ENCODE measurements at regions not wholly inside any gene's neighbourhood (a gene's known extent, or its start where the extent isn't known, plus 50 kb on each side); places are given as distances from the start of the nearest gene placed in this dataset.

DNA sequence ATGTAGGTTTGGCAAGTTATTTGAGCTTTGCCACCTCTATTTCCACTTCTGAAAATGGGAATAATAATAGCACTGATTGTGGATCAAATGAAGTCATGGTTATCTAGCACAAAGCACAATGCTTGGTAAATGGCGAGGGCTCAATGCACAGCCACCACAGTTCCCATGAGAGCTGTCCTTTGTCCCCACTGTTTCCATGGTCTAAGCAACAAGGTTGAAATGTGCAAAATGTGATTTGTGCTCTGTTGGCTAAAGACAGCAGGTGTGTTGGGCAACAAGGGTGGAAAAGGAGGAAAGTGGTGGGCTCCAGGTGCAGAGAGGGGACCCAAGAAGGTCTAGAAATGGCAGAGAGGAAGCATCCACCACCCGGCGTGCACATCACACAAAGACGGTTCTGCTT lies 200.5 kb downstream of the TRIM29 start:
- intact Hi-C loops (cut with micrococcal nuclease), result no loop called here
- Mint-ChIP-seq H3K4me3 (no peak overlapping the region), H3K4me1 (ENCODE audit: low read depth) (peaks cover 5% of the 10 kb centered on the region), H3K36me3 (ENCODE audit: low read depth) (no peaks in the 10 kb centered on the region), H3K9me3 (no peaks in the 10 kb centered on the region), H3K27ac (no peak overlapping the region), H3K27me3 (peaks cover 13% of the 10 kb centered on the region)

DNA sequence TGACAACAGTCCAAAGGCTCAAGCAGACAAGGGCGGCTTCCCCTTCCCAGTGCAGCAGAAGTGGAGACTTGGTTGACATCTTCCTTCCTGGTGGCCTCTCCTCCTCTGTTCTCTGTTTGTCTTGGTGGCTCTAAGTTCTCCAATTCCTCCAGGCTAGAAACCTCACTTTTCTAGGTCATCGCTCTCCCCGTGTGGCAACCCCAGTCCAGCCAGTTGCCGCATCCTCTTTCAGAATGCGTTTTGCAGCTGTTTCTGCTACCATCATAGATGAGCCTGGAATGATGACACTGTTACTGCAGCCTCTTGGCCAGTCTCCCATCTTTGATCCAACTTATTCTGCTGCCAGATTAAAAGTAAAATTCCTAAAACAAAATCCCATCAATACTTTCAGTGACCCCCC lies 201.5 kb downstream of the TRIM29 start:
- H3K4me3 Mint-ChIP-seq, result no peak overlapping the region
- H3K27me3 Mint-ChIP-seq, result peaks cover 16% of the 10 kb centered on the region
- no peaks in the 10 kb centered on the region for H3K9me3 Mint-ChIP-seq
- H3K4me1 Mint-ChIP-seq (ENCODE audit: low read depth), result peaks cover 5% of the 10 kb centered on the region
- intact Hi-C loops (cut with micrococcal nuclease), result no loop called here
- H3K27ac Mint-ChIP-seq, result no peak overlapping the region
- H3K36me3 Mint-ChIP-seq (ENCODE audit: low read depth), result no peaks in the 10 kb centered on the region

DNA sequence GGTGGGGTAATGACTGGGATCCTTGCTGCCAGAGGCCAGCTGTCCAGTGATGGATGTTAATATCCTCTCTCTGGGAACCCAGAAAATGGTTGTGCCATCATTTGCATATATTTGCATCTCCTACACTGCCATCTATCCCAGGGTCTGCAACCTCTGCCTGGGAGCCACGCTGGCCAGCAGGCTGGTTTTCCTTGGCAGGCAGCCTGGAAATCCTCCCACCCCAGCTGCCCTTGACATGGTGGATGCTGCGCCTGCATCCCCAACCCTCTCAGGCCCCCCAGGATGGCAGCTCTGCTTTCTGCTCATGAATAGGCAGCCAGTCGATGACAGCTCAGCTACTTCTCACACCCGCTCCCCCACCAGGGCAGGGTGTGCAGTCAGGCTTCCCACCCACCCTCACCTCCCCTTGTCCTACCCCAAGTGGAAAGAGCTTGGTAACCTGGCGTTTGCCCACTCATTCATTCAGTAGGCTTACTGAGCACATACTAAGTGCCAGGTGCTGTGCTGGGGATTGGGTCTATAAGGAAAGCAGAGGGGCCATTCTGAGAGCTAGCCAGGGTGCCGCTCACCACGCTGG lies 202.5 kb downstream of the TRIM29 start:
- intact Hi-C loops (cut with micrococcal nuclease), result no loop called here
- no peak overlapping the region for H3K27ac Mint-ChIP-seq
- H3K27me3 Mint-ChIP-seq, result peaks cover 23% of the 10 kb centered on the region
- H3K4me1 Mint-ChIP-seq (ENCODE audit: low read depth), result peaks cover 5% of the 10 kb centered on the region
- H3K9me3 Mint-ChIP-seq, result no peaks in the 10 kb centered on the region
- H3K36me3 Mint-ChIP-seq (ENCODE audit: low read depth), result no peaks in the 10 kb centered on the region
- no peak overlapping the region for H3K4me3 Mint-ChIP-seq

DNA sequence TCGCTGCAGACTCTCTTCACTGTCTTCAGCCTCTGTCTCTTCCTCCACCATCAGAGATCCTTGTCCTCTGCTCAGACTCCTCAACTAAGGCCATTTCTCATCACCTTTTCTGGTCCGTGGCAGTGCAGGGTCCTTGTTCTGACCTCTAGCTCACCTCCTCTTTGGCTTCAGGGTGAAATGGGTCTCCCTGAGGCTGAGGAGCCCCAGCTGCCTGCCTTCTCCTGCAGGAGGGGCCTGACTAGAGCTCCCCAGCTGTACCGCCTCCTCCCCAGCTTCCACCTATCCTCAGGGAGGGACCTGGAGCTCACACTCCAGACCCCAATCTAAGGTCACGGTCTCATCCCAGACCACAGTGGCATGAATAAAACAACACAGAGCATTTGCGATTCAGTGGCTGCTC lies 203.0 kb downstream of the TRIM29 start:
- Mint-ChIP-seq H3K4me1 (ENCODE audit: low read depth) (peaks cover 5% of the 10 kb centered on the region), H3K4me3 (no peak overlapping the region), H3K27me3 (peaks cover 24% of the 10 kb centered on the region), H3K36me3 (ENCODE audit: low read depth) (no peaks in the 10 kb centered on the region), H3K27ac (no peak overlapping the region), H3K9me3 (no peaks in the 10 kb centered on the region)
- intact Hi-C loops (cut with micrococcal nuclease), result no loop called here

DNA sequence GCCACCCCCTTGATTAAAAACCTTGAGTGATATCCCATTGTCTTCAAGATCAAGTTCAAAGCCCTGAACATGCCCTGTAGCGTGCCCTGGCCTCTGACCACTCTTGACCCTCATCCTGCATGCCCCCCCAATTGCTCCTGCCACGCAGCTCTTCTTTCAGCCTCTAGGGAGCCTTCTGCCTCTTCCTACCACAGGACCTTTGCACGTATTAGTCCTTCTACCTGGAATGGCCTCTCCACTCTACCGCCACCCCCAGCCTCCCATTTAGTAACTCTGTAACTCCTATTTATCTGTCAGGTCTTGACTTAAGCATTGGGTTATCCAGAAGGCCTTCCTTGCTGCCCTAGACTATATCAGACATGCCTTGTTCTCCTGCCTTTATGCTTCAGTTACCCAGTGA lies 203.6 kb downstream of the TRIM29 start:
- Mint-ChIP-seq H3K27ac (no peak overlapping the region), H3K4me3 (no peak overlapping the region), H3K9me3 (no peaks in the 10 kb centered on the region), H3K36me3 (ENCODE audit: low read depth) (no peaks in the 10 kb centered on the region), H3K27me3 (peaks cover 24% of the 10 kb centered on the region), H3K4me1 (ENCODE audit: low read depth) (peaks cover 5% of the 10 kb centered on the region)
- intact Hi-C loops (cut with micrococcal nuclease), result no loop called here

DNA sequence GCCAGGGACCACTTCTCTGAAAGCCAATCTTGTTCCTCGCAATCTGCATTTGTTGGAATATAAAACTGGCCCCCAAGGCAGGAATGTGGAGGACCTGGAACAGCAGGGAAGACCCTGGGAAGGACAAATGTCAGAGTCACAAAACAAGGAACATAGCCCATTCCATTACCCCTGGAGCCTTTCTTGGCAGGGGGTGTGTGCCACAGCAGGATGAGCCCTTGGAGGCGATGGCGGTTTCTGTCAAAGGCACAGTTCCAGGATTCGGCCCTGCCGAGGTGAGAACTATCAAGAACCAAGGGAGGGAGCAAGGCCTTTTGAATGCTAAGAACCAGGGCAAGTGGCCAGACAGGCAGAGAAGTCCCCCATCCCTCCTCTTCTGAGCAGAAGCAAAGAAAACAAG lies 204.3 kb downstream of the TRIM29 start:
- no peaks in the 10 kb centered on the region for H3K9me3 Mint-ChIP-seq
- H3K4me1 Mint-ChIP-seq (ENCODE audit: low read depth), result peaks cover 5% of the 10 kb centered on the region
- no peak overlapping the region for H3K27ac Mint-ChIP-seq
- no peak overlapping the region for H3K4me3 Mint-ChIP-seq
- H3K36me3 Mint-ChIP-seq (ENCODE audit: low read depth), result no peaks in the 10 kb centered on the region
- intact Hi-C loops (cut with micrococcal nuclease), result no loop called here
- H3K27me3 Mint-ChIP-seq, result peaks cover 24% of the 10 kb centered on the region

DNA sequence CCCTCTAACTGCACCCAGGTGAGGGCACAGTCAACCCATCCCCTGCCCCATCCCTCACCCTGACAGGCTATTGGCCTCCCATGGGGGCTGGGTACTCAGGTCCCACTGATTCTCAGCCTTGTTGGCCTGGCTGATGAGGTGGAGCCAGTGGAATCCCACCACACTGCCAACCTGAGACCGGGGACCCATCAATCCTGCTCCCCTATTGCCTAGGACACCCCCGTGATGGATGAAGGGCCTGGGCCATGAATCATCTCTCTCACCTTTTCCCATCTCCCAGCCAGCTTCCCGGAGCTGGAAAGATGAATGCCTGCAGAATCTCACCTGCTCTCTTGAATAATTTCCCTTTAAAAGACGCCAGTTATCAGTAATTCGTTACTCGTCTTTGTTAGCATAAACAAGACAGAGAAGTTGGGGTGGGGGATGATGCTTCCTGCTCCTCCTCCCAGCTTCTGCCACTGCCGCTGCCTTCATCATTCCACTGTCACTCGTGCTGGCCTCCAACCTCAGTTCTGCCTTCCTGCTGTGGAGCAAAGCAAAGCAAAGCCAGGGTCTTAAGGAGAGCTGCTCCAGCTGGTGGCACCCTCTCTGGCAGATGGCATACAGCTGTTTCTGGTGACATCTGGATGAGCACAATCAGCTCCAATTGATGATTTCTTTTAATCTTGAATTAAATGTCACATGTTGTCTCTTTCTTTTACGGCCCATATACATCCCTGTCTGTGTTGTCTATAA lies 204.0 kb upstream of the NECTIN1 start:
- intact Hi-C loops (cut with micrococcal nuclease), result no loop called here
- peaks cover 5% of the 10 kb centered on the region for H3K4me1 Mint-ChIP-seq (ENCODE audit: low read depth)
- H3K27ac Mint-ChIP-seq, result no peak overlapping the region
- H3K9me3 Mint-ChIP-seq, result no peaks in the 10 kb centered on the region
- H3K27me3 Mint-ChIP-seq, result peaks cover 24% of the 10 kb centered on the region
- H3K4me3 Mint-ChIP-seq, result no peak overlapping the region
- H3K36me3 Mint-ChIP-seq (ENCODE audit: low read depth), result no peaks in the 10 kb centered on the region

DNA sequence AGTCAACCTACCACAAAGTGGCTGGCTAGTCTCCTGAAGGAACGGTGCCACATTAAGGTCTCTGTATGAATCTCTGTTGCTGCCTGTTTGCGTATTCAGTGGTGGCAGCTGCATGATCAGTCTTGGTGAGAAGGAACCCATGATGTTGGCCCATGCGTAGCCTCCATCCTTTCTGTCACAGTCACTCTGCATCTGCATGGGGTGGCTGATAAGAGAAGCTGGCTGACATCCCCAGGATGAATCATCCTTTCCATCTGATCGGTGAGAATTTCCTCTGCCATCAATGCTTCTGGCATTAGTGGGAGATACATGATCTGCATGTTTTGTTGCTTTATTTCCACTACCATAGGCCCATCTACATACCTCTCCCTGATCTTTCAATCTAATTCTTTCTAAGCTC lies 199.0 kb upstream of the NECTIN1 start:
- intact Hi-C loops (cut with micrococcal nuclease), result no loop called here
- H3K36me3 Mint-ChIP-seq (ENCODE audit: low read depth), result no peaks in the 10 kb centered on the region
- H3K9me3 Mint-ChIP-seq, result no peaks in the 10 kb centered on the region
- H3K27ac Mint-ChIP-seq, result no peak overlapping the region
- peaks cover 22% of the 10 kb centered on the region for H3K27me3 Mint-ChIP-seq
- no peaks in the 10 kb centered on the region for H3K4me1 Mint-ChIP-seq (ENCODE audit: low read depth)
- no peak overlapping the region for H3K4me3 Mint-ChIP-seq

DNA sequence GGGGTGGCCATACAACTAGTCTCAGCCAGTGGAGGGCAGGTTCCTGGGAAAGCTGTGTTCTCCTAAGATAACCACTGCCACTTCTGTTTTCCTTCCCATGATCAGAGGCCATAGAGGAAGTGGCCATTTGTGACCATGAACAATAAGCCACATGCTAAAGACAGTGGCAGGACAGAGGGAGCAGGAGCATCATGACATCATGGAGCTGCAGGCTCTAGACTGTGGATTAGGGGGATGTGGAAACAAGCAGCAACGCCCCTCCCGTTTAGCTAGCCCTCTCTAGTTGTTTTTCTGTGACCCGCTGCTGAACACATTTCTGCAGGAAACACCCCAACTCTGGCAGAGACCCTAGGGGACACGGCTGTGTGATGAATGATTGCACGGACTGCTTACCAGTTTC lies 195.0 kb upstream of the NECTIN1 start:
- peaks cover 21% of the 10 kb centered on the region for H3K27me3 Mint-ChIP-seq
- H3K4me3 Mint-ChIP-seq, result no peak overlapping the region
- no peaks in the 10 kb centered on the region for H3K4me1 Mint-ChIP-seq (ENCODE audit: low read depth)
- intact Hi-C loops (cut with micrococcal nuclease), result no loop called here
- H3K9me3 Mint-ChIP-seq, result no peaks in the 10 kb centered on the region
- H3K27ac Mint-ChIP-seq, result no peak overlapping the region
- no peaks in the 10 kb centered on the region for H3K36me3 Mint-ChIP-seq (ENCODE audit: low read depth)

DNA sequence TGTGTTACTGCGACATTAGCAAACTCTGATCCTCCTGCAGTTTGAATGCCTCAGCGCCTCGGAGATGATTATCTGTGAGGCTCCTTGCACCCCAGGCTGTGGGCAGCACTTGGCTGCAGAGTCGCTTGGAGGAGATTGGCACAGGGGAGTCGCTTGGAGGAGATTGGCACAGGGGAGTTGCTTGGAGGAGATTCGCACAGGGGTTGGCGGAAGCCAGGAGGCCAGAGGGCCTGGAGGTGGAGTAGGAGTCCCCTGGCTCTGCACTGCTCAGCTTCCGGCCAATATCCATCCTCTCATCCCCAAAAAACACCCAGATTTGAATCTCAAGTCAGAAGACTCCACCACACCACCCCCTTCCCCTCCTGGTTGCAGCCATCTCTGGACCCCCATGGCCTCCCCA lies 192.6 kb upstream of the NECTIN1 start:
- H3K36me3 Mint-ChIP-seq (ENCODE audit: low read depth), result no peaks in the 10 kb centered on the region
- no peaks in the 10 kb centered on the region for H3K9me3 Mint-ChIP-seq
- H3K4me1 Mint-ChIP-seq (ENCODE audit: low read depth), result no peaks in the 10 kb centered on the region
- peaks cover 29% of the 10 kb centered on the region for H3K27me3 Mint-ChIP-seq
- intact Hi-C loops (cut with micrococcal nuclease), result no loop called here
- no peak overlapping the region for H3K27ac Mint-ChIP-seq
- H3K4me3 Mint-ChIP-seq, result no peak overlapping the region

DNA sequence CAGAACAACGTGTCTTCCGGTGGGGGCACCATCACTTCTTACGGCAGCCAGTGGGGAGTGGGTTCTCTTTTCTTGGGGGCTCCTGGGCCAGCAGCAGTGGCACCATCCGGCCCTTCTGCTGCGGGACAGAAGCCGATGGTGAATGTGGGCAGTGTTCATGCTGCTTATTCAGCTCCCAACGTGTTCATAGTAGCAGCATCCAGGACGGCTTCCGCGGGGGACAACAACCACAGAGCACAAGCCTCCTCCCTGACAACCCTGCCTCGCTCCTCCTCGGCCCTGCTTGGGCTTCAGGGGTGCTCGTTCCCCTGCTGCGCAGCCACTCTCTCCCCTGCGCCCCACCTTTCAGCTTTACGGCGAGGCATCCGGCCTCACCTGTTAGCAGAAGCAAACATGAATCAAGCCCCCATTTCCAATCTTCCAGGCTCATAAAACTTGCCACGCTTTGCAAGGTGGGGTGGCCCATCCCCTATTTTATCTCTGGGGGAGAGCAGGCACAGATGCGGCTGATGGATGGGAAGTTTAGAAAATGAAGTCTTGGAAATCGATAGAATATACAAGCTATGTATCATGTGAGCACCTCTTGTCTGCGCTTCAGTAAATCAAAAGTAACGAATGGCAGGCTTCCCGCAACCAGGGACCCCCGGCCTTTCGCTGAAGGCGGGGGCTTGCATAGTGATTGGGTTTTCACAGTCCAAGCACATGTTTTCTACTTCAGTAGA lies 191.8 kb upstream of the NECTIN1 start:
- no peak overlapping the region for H3K4me3 Mint-ChIP-seq
- no peak overlapping the region for H3K27ac Mint-ChIP-seq
- H3K27me3 Mint-ChIP-seq, result peaks cover 27% of the 10 kb centered on the region
- H3K36me3 Mint-ChIP-seq (ENCODE audit: low read depth), result no peaks in the 10 kb centered on the region
- no peaks in the 10 kb centered on the region for H3K9me3 Mint-ChIP-seq
- intact Hi-C loops (cut with micrococcal nuclease), result no loop called here
- H3K4me1 Mint-ChIP-seq (ENCODE audit: low read depth), result no peaks in the 10 kb centered on the region

DNA sequence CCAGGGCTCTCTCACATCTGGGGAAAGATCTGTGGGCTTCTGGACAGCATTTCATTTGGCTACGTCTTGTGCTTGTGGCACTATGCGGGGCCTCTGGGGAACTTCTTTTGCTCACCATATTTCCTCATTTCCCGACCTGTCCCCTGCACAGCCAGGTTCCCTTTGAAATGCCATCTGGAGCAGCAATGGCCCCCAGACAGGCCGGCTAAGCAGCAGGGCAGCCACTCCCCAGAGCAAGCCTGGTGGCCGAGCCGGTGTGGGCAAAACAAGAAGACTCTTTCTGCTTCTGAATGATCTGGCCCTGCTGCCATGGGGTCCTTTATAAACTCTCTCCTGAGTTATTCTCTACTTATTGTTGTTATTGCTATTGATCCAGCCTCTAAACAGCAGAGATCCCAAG lies 190.7 kb upstream of the NECTIN1 start:
- no peaks in the 10 kb centered on the region for H3K4me1 Mint-ChIP-seq (ENCODE audit: low read depth)
- H3K4me3 Mint-ChIP-seq, result no peak overlapping the region
- intact Hi-C loops (cut with micrococcal nuclease), result no loop called here
- peaks cover 8% of the 10 kb centered on the region for H3K9me3 Mint-ChIP-seq
- no peak overlapping the region for H3K27ac Mint-ChIP-seq
- peaks cover 22% of the 10 kb centered on the region for H3K27me3 Mint-ChIP-seq
- no peaks in the 10 kb centered on the region for H3K36me3 Mint-ChIP-seq (ENCODE audit: low read depth)

DNA sequence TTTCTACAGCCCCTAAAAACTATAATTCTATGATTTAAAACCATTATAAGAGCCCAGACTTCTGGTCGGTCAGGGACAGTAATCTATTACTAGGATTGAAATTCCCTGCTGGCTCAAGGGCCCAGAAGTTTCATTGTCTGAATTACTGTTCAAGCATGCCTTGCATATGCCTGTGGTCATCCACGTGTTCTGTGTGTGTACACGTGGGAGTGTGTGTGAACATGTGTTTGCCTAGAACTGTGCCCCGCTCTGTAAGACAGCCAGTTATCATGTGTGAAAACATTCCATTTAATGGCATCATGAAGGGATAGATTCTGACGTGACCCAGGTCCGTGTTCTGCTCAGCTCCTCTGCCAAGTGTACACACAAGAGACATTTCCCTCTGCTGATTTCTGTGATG lies 189.3 kb upstream of the NECTIN1 start:
- intact Hi-C loops (cut with micrococcal nuclease), result no loop called here
- Mint-ChIP-seq H3K4me3 (no peak overlapping the region), H3K9me3 (peaks cover 9% of the 10 kb centered on the region), H3K36me3 (ENCODE audit: low read depth) (no peaks in the 10 kb centered on the region), H3K4me1 (ENCODE audit: low read depth) (no peaks in the 10 kb centered on the region), H3K27ac (no peak overlapping the region), H3K27me3 (peaks cover 20% of the 10 kb centered on the region)

DNA sequence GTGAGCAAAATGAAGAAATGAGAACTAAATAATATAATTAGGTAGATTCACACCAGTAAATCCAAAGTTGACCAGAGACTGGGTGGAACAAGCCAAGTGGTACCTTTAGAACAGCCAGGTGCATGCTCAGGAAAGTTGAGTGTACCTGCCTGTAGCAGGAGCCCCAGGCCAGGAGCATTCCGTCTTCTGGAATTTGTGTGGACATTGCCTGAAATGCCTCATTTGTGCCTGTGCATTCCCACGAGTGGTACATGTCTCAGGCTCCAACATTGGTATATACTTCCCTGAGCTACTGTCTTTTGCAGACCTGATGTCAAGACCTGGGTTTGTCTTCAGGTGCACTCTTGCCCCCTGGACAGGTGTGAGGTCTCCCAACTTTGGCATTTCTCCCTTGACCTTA lies 187.6 kb upstream of the NECTIN1 start:
- peaks cover 9% of the 10 kb centered on the region for H3K9me3 Mint-ChIP-seq
- H3K27ac Mint-ChIP-seq, result no peak overlapping the region
- no peaks in the 10 kb centered on the region for H3K36me3 Mint-ChIP-seq (ENCODE audit: low read depth)
- H3K4me3 Mint-ChIP-seq, result no peak overlapping the region
- no peaks in the 10 kb centered on the region for H3K4me1 Mint-ChIP-seq (ENCODE audit: low read depth)
- peaks cover 17% of the 10 kb centered on the region for H3K27me3 Mint-ChIP-seq
- intact Hi-C loops (cut with micrococcal nuclease), result no loop called here
